ENCODE measurements at regions not wholly inside any gene's neighbourhood (a gene's known extent, or its start where the extent isn't known, plus 50 kb on each side); places are given as distances from the start of the nearest gene placed in this dataset.

- no peaks in the 10 kb centered on the region for H3K9me3 ChIP-seq
- H3K36me3 ChIP-seq, result no peaks in the 10 kb centered on the region
- H3K4me3 ChIP-seq, result no peak overlapping the region
- intact Hi-C loops (cut with DNase I; ENCODE audit: low total_unique reads), result no loop called here
- TF ChIP-seq CTCF (IDR thresholded peaks at IDR 0.05) (no peak), POLR2A (IDR thresholded peaks at IDR 0.05) (no peak)
- H3K27ac ChIP-seq, result no peak overlapping the region
- no peaks in the 10 kb centered on the region for H3K27me3 ChIP-seq
- H3K4me1 ChIP-seq, result no peaks in the 10 kb centered on the region
- DNase-seq, result no peak
These were observed 148.8 kb downstream of the ENGASE start for GRCh38 chr17:79223471-79223870.

DNA sequence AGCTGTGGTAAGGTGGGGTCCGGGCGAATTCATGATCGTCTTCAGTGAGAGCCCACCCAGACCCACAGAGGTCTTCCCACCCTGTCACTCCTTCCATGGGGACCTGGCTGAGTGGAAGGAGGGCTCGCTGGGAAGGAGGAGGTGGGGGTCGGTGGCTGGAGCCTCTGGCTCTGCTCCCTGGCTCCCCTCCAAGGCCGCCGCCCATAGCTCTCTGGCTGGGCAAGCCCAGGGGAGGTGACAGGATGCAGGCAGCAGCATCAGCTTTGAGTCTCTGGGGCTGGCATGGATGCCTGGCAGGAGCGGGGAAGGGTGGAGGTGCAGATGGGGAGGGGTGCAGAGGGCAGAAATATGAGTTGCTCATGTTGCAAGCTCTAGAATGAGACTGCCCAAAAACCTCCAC lies 147.0 kb downstream of the ENGASE start:
- Histone ChIP-seq H3K9me3 (no peaks in the 10 kb centered on the region), H3K27ac (no peak overlapping the region), H3K4me1 (no peaks in the 10 kb centered on the region), H3K4me3 (no peak overlapping the region), H3K36me3 (no peaks in the 10 kb centered on the region), H3K27me3 (no peaks in the 10 kb centered on the region)
- intact Hi-C loops (cut with DNase I; ENCODE audit: low total_unique reads), result no loop called here
- TF ChIP-seq POLR2A (IDR thresholded peaks at IDR 0.05) (no peak), CTCF (IDR thresholded peaks at IDR 0.05) (no peak)
- no peak for DNase-seq

DNA sequence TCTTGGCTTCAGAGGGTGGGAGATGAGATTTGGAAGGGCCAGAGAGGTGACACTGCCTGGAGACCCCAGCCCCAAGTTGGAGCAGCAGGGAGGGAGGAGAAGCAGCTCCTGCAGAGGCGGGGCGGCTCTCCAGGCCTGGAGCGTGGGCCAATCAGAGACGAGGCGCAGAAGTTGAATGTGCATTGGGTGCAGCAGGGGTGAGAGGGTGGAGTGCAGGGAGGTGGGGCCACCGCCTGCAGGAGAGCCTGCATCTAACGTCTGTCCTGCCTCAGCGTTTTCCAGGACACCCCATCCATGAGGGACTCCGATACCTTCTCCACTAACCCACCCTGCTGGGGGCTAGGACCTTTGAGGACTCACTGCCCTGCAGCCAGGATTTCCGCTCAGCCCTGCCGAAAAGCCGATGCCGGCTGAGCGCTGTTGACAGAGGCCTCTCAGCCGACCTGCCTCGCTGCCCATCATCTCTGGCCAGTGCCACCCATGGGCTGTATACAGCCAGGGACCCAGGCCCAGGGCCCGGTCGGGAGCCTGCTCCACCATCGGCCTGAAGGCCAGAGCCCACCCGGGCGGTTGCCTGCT lies 146.2 kb downstream of the ENGASE start:
- Histone ChIP-seq H3K4me1 (no peaks in the 10 kb centered on the region), H3K4me3 (no peak overlapping the region), H3K9me3 (no peaks in the 10 kb centered on the region), H3K27ac (no peak overlapping the region), H3K36me3 (no peaks in the 10 kb centered on the region), H3K27me3 (no peaks in the 10 kb centered on the region)
- intact Hi-C loops (cut with DNase I; ENCODE audit: low total_unique reads), result no loop called here
- no peak for TF ChIP-seq POLR2A (IDR thresholded peaks at IDR 0.05)
- no peak for TF ChIP-seq CTCF (IDR thresholded peaks at IDR 0.05)
- no peak for DNase-seq

- Histone ChIP-seq H3K4me1 (no peaks in the 10 kb centered on the region), H3K9me3 (no peaks in the 10 kb centered on the region), H3K4me3 (no peak overlapping the region), H3K27ac (no peak overlapping the region), H3K27me3 (no peaks in the 10 kb centered on the region), H3K36me3 (no peaks in the 10 kb centered on the region)
- intact Hi-C loops (cut with DNase I; ENCODE audit: low total_unique reads), result no loop called here
- DNase-seq, result no peak
- TF ChIP-seq POLR2A (IDR thresholded peaks at IDR 0.05), result no peak
These were observed 145.6 kb downstream of the ENGASE start for GRCh38 chr17:79220201-79220712.

- no peak overlapping the region for H3K27ac ChIP-seq
- intact Hi-C loops (cut with DNase I; ENCODE audit: low total_unique reads), result no loop called here
- H3K9me3 ChIP-seq, result no peaks in the 10 kb centered on the region
- no peaks in the 10 kb centered on the region for H3K36me3 ChIP-seq
- no peaks in the 10 kb centered on the region for H3K4me1 ChIP-seq
- no peak overlapping the region for H3K4me3 ChIP-seq
- no peak for DNase-seq
- H3K27me3 ChIP-seq, result no peaks in the 10 kb centered on the region
- TF ChIP-seq CTCF (IDR thresholded peaks at IDR 0.05) (no peak), POLR2A (IDR thresholded peaks at IDR 0.05) (no peak)
These were observed 144.7 kb downstream of the ENGASE start for GRCh38 chr17:79219208-79219935.

Measured in uterus (tissue), 3 donors.